ENCODE measurements at regions not wholly inside any gene's neighbourhood (a gene's known extent, or its start where the extent isn't known, plus 50 kb on each side); places are given as distances from the start of the nearest gene placed in this dataset.

DNA sequence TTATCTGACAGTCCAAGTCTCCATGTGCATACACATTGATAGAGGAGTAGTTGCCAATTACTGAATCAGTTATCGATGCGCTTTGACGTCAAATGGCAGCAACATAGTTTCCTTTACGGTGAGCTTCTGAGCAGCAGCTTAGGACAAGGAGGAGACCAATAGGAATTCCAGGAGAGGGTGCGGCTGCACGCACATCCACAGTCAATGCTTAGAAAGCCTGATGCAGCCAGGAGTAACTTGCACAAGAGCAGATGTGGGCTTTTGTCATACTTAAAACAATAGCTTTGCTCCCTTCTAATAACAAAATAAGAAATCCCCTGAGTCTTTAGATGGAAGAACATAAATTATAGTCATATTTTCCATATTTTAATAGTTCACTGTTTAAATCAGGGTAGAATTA is 442.1 kb downstream of the BCKDHB start:
- H3K4me3 ChIP-seq = no peak overlapping the region
- intact Hi-C loops (cut with DNase I) = no loop called here

DNA sequence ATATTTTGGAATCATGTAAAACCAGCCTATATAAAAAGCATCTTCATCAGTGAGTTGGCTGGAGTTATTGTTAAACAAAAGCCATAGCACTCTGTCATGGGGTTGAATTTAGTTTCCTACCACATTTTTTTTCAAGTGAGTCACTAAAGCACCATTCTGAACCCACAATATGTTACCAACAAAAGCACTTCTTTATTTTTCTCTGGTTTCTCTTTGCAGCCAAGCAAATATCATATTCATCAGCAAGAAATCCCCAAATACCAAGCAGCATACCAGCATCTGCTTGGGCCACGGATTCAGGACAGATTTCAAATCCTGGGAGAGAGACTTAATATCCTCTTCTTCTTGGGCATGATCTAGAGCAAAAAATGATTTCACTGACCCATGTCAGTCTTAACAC is 441.4 kb downstream of the BCKDHB start:
- Histone ChIP-seq H3K9ac (ENCODE audit: low read depth in 2 of 2, low read length in 2 of 2) (no peak overlapping the region), H3K27me3 (no peaks in the 10 kb centered on the region), H3K4me1 (no peaks in the 10 kb centered on the region), H3K36me3 (no peaks in the 10 kb centered on the region), H3K9me3 (no peaks in the 10 kb centered on the region), H3K4me3 (no peak overlapping the region), H3K27ac (no peak overlapping the region)
- no peak for DNase-seq
- intact Hi-C loops (cut with DNase I) = no loop called here
- TF ChIP-seq, protein P1, sequence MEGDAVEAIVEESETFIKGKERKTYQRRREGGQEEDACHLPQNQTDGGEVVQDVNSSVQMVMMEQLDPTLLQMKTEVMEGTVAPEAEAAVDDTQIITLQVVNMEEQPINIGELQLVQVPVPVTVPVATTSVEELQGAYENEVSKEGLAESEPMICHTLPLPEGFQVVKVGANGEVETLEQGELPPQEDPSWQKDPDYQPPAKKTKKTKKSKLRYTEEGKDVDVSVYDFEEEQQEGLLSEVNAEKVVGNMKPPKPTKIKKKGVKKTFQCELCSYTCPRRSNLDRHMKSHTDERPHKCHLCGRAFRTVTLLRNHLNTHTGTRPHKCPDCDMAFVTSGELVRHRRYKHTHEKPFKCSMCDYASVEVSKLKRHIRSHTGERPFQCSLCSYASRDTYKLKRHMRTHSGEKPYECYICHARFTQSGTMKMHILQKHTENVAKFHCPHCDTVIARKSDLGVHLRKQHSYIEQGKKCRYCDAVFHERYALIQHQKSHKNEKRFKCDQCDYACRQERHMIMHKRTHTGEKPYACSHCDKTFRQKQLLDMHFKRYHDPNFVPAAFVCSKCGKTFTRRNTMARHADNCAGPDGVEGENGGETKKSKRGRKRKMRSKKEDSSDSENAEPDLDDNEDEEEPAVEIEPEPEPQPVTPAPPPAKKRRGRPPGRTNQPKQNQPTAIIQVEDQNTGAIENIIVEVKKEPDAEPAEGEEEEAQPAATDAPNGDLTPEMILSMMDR (IDR thresholded peaks at IDR 0.05) = no peak

More for the DNA sequence above, 442.1 kb downstream of the BCKDHB start:
- Histone ChIP-seq H3K9me3 (no peaks in the 10 kb centered on the region), H3K9ac (ENCODE audit: low read depth in 2 of 2, low read length in 2 of 2) (no peak overlapping the region), H3K27ac (no peak overlapping the region), H3K4me1 (no peaks in the 10 kb centered on the region), H3K36me3 (no peaks in the 10 kb centered on the region), H3K27me3 (no peaks in the 10 kb centered on the region)
- TF ChIP-seq, protein P1 (IDR thresholded peaks at IDR 0.05) = no peak
- DNase-seq = no peak

DNA sequence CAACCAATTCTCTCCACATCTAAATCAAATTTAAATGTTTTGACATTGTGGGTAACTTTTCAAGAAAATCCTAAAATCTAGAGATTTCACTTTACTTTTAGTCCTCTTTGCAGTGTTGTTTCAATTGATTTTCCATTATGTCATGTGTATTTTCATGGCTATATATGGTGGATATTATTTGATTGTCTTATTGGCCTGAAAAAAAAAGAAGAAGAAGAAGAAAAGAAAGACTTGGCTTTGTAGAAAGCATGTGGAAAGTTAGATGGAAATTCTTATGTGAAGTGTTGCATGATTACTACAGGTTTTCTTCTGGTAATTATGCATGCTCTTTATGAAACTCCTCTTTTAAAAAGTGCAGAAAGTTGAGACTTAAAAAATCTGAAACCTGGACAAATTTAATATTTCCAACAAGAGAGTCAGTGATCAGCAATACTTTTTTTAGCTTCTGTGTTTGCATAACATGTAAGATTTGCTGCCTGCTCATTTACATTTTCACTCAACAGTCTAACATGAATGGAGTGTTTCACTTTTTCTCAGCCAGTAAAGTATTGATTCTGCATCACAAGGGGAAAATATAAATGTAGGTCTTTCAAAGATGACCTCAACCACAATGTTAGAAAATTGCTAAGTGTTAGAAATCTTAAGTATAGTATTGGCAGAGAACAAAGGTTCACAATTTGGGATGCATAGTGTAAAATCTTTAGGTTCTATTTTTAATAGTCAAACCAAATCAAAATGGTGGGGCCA is 438.7 kb downstream of the BCKDHB start:
- Histone ChIP-seq H3K27ac (no peak overlapping the region), H3K9me3 (no peaks in the 10 kb centered on the region), H3K4me3 (no peak overlapping the region), H3K9ac (ENCODE audit: low read depth in 2 of 2, low read length in 2 of 2) (no peak overlapping the region), H3K27me3 (no peaks in the 10 kb centered on the region), H3K4me1 (no peaks in the 10 kb centered on the region), H3K36me3 (no peaks in the 10 kb centered on the region)
- intact Hi-C loops (cut with DNase I) = no loop called here
- TF ChIP-seq, protein P1 (IDR thresholded peaks at IDR 0.05) = no peak
- no peak for DNase-seq

- no peak overlapping the region for H3K9ac ChIP-seq (ENCODE audit: low read depth in 2 of 2, low read length in 2 of 2)
- intact Hi-C loops (cut with DNase I) = no loop called here
- no peaks in the 10 kb centered on the region for H3K9me3 ChIP-seq
- no peaks in the 10 kb centered on the region for H3K27me3 ChIP-seq
- no peak overlapping the region for H3K27ac ChIP-seq
- H3K4me3 ChIP-seq = no peak overlapping the region
- no peak for DNase-seq
- H3K4me1 ChIP-seq = no peaks in the 10 kb centered on the region
- TF ChIP-seq, protein P1 (IDR thresholded peaks at IDR 0.05) = no peak
- no peaks in the 10 kb centered on the region for H3K36me3 ChIP-seq
Observed at GRCh38 chr6:80544555-80544954, 438.1 kb downstream of the BCKDHB start.

DNA sequence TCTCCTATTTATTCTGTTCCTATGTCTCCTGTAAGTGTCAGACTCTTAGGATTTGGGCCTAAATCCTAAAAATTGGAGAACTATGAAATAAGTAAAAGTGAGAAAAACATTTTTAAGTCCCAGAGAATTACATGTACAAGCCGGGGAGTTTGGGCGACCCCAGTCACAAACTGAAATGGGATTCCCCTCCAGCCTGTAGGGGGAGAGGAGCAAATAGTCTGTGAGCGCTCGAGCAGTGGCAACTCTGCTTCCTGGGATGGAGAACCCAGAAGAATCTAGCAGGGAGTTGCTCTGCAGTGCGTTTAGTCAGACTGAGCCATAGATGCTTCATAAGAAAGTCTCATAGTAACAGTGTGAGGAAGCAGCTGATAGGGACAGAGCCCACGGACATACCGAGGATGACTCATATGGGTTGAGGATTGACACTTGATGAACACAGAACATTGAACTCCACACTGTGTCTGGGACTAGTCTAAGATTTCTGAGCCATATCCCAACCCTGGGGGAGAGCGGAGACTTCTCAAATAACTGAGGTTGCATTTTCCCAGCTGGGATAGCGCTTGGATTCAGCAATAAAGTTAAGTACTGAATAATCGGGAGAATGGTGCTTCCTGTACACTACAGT is 437.2 kb downstream of the BCKDHB start:
- Histone ChIP-seq H3K36me3 (no peaks in the 10 kb centered on the region), H3K4me3 (no peak overlapping the region), H3K27me3 (no peaks in the 10 kb centered on the region), H3K4me1 (no peaks in the 10 kb centered on the region), H3K9me3 (no peaks in the 10 kb centered on the region), H3K27ac (no peak overlapping the region), H3K9ac (ENCODE audit: low read depth in 2 of 2, low read length in 2 of 2) (no peak overlapping the region)
- no peak for DNase-seq
- intact Hi-C loops (cut with DNase I) = no loop called here
- TF ChIP-seq, protein P1 (IDR thresholded peaks at IDR 0.05) = no peak
